A673 (cell line): ENCODE measurements at regions not wholly inside any gene's neighbourhood (a gene's known extent, or its start where the extent isn't known, plus 50 kb on each side); places are given as distances from the start of the nearest gene placed in this dataset.

Experiments
- BruUV-seq: library from RNA; stranded (reverse); fragments of 400-500 nt; replicated peaks from 2 replicates; lab custom pipeline; 2021; lab: Mats Ljungman, UMichigan
- CTCF ChIA-PET: fragments of 300-600 bp; sonication (Branson Sonifier 250); formaldehyde crosslinking; loops from one replicate; lab custom pipeline; 2022; ENCODE audit warnings: antibody characterized with exemption; lab: Charles Lee
- POLR2A ChIA-PET: fragments of 300-600 bp; sonication (Branson Sonifier 250); formaldehyde crosslinking; loops from one replicate; lab custom pipeline; 2022; ENCODE audit warnings: antibody characterized with exemption; ENCODE audit not compliant: low non-redundant PET; lab: Charles Lee
- DNase-seq: peaks from one replicate; pipeline ENCODE4 v3.0.0-alpha.2; 2015; ENCODE audit warnings: low spot score
- H3K27ac ChIP-seq: fragments of 200-600 bp; sonication (generic); 2 replicates; pipeline ENCODE4 v1.5.1; 2016; ENCODE audit warnings: mixed run types, low read depth, mild to moderate bottlenecking, mixed read lengths, antibody characterized with exemption, low read length; ENCODE audit not compliant: poor library complexity, severe bottlenecking
- H3K27me3 ChIP-seq: fragments of 200-600 bp; sonication (generic); replicated peaks from 2 replicates; pipeline ENCODE4 v1.6.1; 2017; ENCODE audit warnings: mixed run types, low read depth, mild to moderate bottlenecking, mixed read lengths, antibody characterized with exemption, low read length; ENCODE audit not compliant: insufficient read depth, poor library complexity
- H3K36me3 ChIP-seq: fragments of 200-600 bp; sonication (generic); 2 replicates; pipeline ENCODE4 v1.6.1; 2016; ENCODE audit warnings: mixed run types, mild to moderate bottlenecking, mixed read lengths, antibody characterized with exemption, low read length; ENCODE audit not compliant: insufficient read depth, poor library complexity, severe bottlenecking
- H3K4me1 ChIP-seq: fragments of 200-600 bp; sonication (generic); 2 replicates; pipeline ENCODE4 v1.6.1; 2017; ENCODE audit warnings: mixed run types, mild to moderate bottlenecking, mixed read lengths, antibody characterized with exemption, low read length; ENCODE audit not compliant: insufficient read depth, poor library complexity, severe bottlenecking
- H3K4me3 ChIP-seq: fragments of 200-600 bp; sonication (generic); 2 replicates; pipeline ENCODE4 v1.5.1; 2016; ENCODE audit warnings: low read depth, mixed run types, mild to moderate bottlenecking, mixed read lengths, low read length; ENCODE audit not compliant: poor library complexity, severe bottlenecking
- H3K9me3 ChIP-seq: fragments of 200-600 bp; sonication (generic); 2 replicates; pipeline ENCODE4 v1.6.1; 2016; ENCODE audit warnings: mixed run types, low read depth, mild to moderate bottlenecking, mixed read lengths, antibody characterized with exemption, low read length; ENCODE audit not compliant: poor library complexity, severe bottlenecking
- EZH2 ChIP-seq: fragments of 200-600 bp; sonication (generic); IDR thresholded peaks from 2 replicates; pipeline ENCODE4 v1.6.1; 2017; ENCODE audit warnings: borderline replicate concordance, low read depth, mild to moderate bottlenecking, mixed read lengths, antibody characterized with exemption, low read length; ENCODE audit not compliant: poor library complexity, severe bottlenecking
- intact Hi-C: fragments of 100-400 bp; cut with micrococcal nuclease; formaldehyde crosslinking; loops from one replicate; pipeline ENCODE4 v1.10.0; 2022; ENCODE audit not compliant: unreplicated experiment
- TF ChIP-seq, protein P1 (sequence below): fragments of 300-800, 200-600 bp; sonication (generic); conservative IDR thresholded peaks from 2 replicates; pipeline ENCODE4 v1.5.1; 2017; ENCODE audit warnings: low read depth, mild to moderate bottlenecking, antibody characterized with exemption, low read length, moderate library complexity, mixed read lengths

DNA sequence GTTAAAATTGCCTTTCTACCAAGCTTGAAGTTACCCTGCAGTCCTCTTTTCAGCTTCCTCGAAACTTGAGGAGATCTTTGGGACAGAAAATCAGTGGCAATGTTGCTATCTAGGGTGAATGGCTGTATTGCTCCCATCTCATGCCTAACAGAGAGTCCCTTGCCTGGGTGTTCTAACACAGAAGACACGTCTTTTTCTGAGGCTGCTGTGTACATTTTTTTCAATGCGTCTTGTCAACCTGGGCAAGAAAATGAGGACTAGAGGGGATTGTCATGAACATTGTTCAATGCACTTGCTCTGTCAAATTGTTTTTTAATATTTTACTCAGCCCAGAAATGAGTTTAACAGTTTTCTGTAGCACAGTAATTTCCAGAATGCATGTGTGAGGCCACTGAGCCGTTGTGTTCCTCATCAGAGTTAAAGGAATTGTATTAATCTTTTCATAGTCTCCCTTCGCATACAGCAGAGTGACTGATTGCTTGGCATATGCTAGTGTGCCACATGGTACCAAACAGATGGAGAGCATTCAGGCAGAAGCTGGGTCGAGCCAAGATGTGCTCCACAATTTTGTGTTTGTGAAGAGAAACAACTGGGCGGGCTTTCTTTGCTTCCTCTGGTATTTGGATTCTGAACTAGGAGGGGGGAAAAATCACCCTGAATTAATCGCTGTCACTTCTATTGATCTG lies 86.0 kb downstream of the CASP12 start:
- intact Hi-C loops: no loop called here
- Histone ChIP-seq H3K27ac (no peak overlapping the region), H3K9me3 (no peaks in the 10 kb centered on the region), H3K27me3 (no peaks in the 10 kb centered on the region), H3K36me3 (no peaks in the 10 kb centered on the region), H3K4me3 (no peak overlapping the region), H3K4me1 (no peaks in the 10 kb centered on the region)
- TF ChIP-seq, protein P1, sequence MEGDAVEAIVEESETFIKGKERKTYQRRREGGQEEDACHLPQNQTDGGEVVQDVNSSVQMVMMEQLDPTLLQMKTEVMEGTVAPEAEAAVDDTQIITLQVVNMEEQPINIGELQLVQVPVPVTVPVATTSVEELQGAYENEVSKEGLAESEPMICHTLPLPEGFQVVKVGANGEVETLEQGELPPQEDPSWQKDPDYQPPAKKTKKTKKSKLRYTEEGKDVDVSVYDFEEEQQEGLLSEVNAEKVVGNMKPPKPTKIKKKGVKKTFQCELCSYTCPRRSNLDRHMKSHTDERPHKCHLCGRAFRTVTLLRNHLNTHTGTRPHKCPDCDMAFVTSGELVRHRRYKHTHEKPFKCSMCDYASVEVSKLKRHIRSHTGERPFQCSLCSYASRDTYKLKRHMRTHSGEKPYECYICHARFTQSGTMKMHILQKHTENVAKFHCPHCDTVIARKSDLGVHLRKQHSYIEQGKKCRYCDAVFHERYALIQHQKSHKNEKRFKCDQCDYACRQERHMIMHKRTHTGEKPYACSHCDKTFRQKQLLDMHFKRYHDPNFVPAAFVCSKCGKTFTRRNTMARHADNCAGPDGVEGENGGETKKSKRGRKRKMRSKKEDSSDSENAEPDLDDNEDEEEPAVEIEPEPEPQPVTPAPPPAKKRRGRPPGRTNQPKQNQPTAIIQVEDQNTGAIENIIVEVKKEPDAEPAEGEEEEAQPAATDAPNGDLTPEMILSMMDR: no peak
- no peak for TF ChIP-seq EZH2
- no peak for DNase-seq
- CTCF ChIA-PET: no interaction called here
- POLR2A ChIA-PET: no interaction called here
- no TSS peak for BruUV-seq

DNA sequence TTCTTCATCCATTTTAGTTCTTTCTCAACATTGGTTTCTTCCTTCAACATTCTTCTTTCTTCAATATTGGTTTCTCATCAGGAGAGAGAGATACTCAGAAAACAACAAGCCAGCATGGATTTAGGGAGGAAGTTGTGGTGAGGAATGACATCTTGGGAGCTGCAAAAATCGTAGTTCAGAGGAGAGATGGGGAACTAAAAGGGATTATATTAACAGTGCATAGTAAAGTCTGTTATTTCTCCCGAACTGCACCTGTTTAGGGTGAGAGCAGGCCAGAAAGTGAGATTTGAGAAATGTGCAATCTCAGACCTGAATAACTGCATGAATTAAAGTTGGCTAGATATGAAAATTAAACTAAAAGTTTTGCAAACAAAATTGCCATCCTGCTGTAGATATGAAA lies 94.5 kb downstream of the CASP12 start:
- POLR2A ChIA-PET: no interaction called here
- no TSS peak for BruUV-seq

DNA sequence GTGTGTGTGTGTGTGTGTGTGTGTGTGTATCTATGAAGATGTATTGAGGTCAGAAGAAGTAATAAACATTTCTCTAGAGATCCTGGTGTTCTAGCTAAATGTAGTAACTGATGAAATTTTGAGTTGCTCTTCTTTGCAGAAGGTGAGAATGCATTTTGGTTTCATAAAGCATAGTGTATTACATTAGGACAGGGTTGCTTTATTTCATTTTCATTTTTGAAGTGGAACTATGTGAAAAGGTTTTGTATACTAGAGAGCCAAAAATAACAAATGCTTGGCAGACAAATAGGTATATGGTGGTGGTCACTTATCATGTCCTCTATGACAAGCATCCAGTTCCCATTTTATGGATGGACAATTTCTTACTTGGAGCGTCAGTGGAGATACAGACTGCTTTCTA lies 99.0 kb downstream of the CASP12 start:
- H3K27me3 ChIP-seq: no peaks in the 10 kb centered on the region
- no peaks in the 10 kb centered on the region for H3K4me1 ChIP-seq
- intact Hi-C loops: no loop called here
- no TSS peak for BruUV-seq
- ChIA-PET CTCF (no interaction called here), POLR2A (no interaction called here)
- TF ChIP-seq EZH2: no peak
- TF ChIP-seq, protein P1: no peak
- H3K9me3 ChIP-seq: no peaks in the 10 kb centered on the region
- no peaks in the 10 kb centered on the region for H3K36me3 ChIP-seq
- H3K4me3 ChIP-seq: no peak overlapping the region
- no peak for DNase-seq
- no peak overlapping the region for H3K27ac ChIP-seq

More for the DNA sequence above, 94.5 kb downstream of the CASP12 start:
- Histone ChIP-seq H3K4me1 (no peaks in the 10 kb centered on the region), H3K9me3 (no peaks in the 10 kb centered on the region), H3K4me3 (no peak overlapping the region), H3K36me3 (no peaks in the 10 kb centered on the region), H3K27ac (no peak overlapping the region), H3K27me3 (no peaks in the 10 kb centered on the region)
- TF ChIP-seq, protein P1: no peak
- TF ChIP-seq EZH2: no peak
- intact Hi-C loops: no loop called here
- CTCF ChIA-PET: no interaction called here
- no peak for DNase-seq
